ENCODE measurements at regions not wholly inside any gene's neighbourhood (a gene's known extent, or its start where the extent isn't known, plus 50 kb on each side); places are given as distances from the start of the nearest gene placed in this dataset.
"Not testable (repeated sequence)": the region's sequence is repeated elsewhere in the genome, so short reads cannot be mapped to it uniquely, and the experiment has no call there.

DNA sequence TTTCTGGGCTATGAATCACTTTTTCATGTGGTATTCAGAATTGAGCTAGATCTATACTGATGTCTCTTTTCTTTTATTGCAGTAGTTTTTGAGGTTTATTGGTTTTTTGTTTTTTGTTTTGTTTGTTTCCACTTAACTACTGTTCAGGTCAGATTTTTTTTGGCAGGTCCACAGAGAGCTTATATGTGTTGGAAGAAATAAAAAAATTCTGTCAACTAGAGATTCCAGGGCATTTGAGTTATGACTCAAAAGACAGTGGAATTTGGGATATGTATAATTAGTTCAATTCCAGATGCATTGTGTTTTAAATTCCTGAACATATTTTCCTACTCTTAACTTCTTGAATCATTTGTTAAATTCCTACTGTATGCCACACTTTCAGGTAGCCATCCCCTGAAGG, 727.2 kb downstream of the SI start:
- no peak for DNase-seq (ENCODE audit: low read depth, low spot score)
- no peaks in the 10 kb centered on the region for H3K27me3 Mint-ChIP-seq (ENCODE audit: low read depth)
- peaks cover 14% of the 10 kb centered on the region for H3K9me3 Mint-ChIP-seq
- peaks cover 8% of the 10 kb centered on the region for H3K4me1 Mint-ChIP-seq
- H3K36me3 Mint-ChIP-seq (ENCODE audit: low read depth): peaks cover 9% of the 10 kb centered on the region
- no peak for TF ChIP-seq CTCF (conservative IDR thresholded peaks at IDR 0.05)
- H3K27ac Mint-ChIP-seq (ENCODE audit: unreplicated experiment): no peak overlapping the region
- H3K4me3 Mint-ChIP-seq: no peak overlapping the region

DNA sequence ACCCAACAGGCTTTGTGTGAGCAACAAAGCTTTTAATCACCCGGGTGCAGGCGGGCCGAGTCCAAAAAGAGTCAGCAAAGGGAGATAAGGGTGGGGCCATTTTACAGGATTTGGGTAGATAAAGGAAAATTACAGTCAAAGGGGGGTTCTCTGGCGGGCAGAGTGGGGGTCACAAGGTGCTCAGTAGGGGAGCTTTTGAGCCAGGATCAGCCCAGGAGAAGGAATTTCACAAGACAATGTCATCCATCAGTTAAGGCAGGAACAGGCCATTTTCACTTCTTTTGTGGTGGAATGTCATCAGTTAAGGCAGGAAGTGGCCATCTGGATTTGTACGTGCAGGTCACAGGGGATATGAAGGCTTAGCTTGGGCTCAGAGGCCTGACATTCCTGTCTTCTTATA, 736.1 kb downstream of the SI start:
- not testable (repeated sequence) for H3K4me1 Mint-ChIP-seq; H3K27me3 Mint-ChIP-seq (ENCODE audit: low read depth); DNase-seq (ENCODE audit: low read depth, low spot score); H3K36me3 Mint-ChIP-seq (ENCODE audit: low read depth); H3K27ac Mint-ChIP-seq (ENCODE audit: unreplicated experiment); H3K4me3 Mint-ChIP-seq
- peaks cover 16% of the 10 kb centered on the region for H3K9me3 Mint-ChIP-seq

DNA sequence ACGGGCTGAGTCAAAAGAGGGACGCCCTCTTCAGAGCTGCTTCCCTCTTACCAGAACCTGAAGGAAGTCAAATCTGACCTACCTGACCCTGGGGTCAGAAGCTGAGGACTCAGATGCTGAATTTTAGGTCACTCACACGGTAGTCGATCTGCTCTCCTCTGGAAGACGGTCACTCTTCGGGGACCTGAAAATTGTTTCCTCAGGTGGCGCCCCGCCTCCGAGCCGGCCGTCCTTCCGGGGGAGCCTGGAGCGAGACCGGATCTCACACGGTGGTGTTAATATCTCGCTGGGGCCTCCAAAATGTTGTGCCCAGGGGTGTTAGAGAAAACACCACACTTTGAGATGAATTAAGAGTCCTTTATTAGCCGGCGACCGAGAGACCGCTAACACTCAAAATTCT, 737.2 kb downstream of the SI start:
- no peaks in the 10 kb centered on the region for H3K27me3 Mint-ChIP-seq (ENCODE audit: low read depth)
- H3K27ac Mint-ChIP-seq (ENCODE audit: unreplicated experiment): no peak overlapping the region
- peaks cover 6% of the 10 kb centered on the region for H3K9me3 Mint-ChIP-seq
- no peaks in the 10 kb centered on the region for H3K36me3 Mint-ChIP-seq (ENCODE audit: low read depth)
- DNase-seq (ENCODE audit: low read depth, low spot score): no peak
- H3K4me3 Mint-ChIP-seq: no peak overlapping the region
- TF ChIP-seq CTCF (conservative IDR thresholded peaks at IDR 0.05): no peak
- H3K4me1 Mint-ChIP-seq: no peaks in the 10 kb centered on the region

DNA sequence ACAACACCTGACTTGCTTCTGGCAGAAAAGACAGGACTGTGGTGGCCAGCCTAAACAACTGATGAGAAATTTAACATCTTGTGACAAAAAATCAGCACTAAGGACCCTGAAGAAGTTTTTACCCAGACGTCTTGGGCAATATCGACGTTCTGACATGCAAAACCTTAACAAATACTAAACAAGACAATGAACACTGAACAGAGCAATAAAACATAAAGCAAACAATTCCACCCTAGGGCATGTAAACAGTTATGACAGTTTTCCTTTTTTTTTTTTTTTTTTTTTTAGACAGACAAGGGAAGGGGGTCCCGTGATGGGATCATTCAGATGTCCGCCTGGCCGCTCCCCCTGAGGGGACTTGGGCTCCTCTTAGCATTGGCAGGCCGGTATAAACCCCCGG, 738.0 kb downstream of the SI start:
- H3K9me3 Mint-ChIP-seq: peaks cover 2% of the 10 kb centered on the region
- no peaks in the 10 kb centered on the region for H3K36me3 Mint-ChIP-seq (ENCODE audit: low read depth)
- no peak for TF ChIP-seq CTCF (conservative IDR thresholded peaks at IDR 0.05)
- H3K4me3 Mint-ChIP-seq: no peak overlapping the region
- DNase-seq (ENCODE audit: low read depth, low spot score): no peak
- H3K4me1 Mint-ChIP-seq: no peaks in the 10 kb centered on the region
- H3K27me3 Mint-ChIP-seq (ENCODE audit: low read depth): no peaks in the 10 kb centered on the region
- no peak overlapping the region for H3K27ac Mint-ChIP-seq (ENCODE audit: unreplicated experiment)

- TF ChIP-seq CTCF (conservative IDR thresholded peaks at IDR 0.05): no peak
- Mint-ChIP-seq H3K27me3 (ENCODE audit: low read depth) (no peaks in the 10 kb centered on the region), H3K4me3 (no peak overlapping the region), H3K36me3 (ENCODE audit: low read depth) (no peaks in the 10 kb centered on the region), H3K9me3 (no peaks in the 10 kb centered on the region), H3K4me1 (no peaks in the 10 kb centered on the region), H3K27ac (ENCODE audit: unreplicated experiment) (no peak overlapping the region)
- DNase-seq (ENCODE audit: low read depth, low spot score): no peak
These were observed 745.2 kb downstream of the SI start for GRCh38 chr3:164332831-164333802.

GRCh38 chr3:164326714-164327113, 751.6 kb downstream of the SI start:
- no peak overlapping the region for H3K4me3 Mint-ChIP-seq
- DNase-seq (ENCODE audit: low read depth, low spot score): no peak
- no peak overlapping the region for H3K27ac Mint-ChIP-seq (ENCODE audit: unreplicated experiment)
- H3K36me3 Mint-ChIP-seq (ENCODE audit: low read depth): no peaks in the 10 kb centered on the region
- H3K9me3 Mint-ChIP-seq: no peaks in the 10 kb centered on the region
- TF ChIP-seq CTCF (conservative IDR thresholded peaks at IDR 0.05): no peak
- H3K27me3 Mint-ChIP-seq (ENCODE audit: low read depth): no peaks in the 10 kb centered on the region
- H3K4me1 Mint-ChIP-seq: no peaks in the 10 kb centered on the region

All from neural crest cell (in vitro differentiated cells).